LNCAP (cell line): ENCODE measurements at regions not wholly inside any gene's neighbourhood (a gene's known extent, or its start where the extent isn't known, plus 50 kb on each side); places are given as distances from the start of the nearest gene placed in this dataset.

Experiments
- TF ChIP-seq, protein P1 (sequence below): fragments of 450-650 bp; IDR thresholded peaks from 2 replicates; pipeline ENCODE4 v1.5.1; 2017; ENCODE audit warnings: mild to moderate bottlenecking

DNA sequence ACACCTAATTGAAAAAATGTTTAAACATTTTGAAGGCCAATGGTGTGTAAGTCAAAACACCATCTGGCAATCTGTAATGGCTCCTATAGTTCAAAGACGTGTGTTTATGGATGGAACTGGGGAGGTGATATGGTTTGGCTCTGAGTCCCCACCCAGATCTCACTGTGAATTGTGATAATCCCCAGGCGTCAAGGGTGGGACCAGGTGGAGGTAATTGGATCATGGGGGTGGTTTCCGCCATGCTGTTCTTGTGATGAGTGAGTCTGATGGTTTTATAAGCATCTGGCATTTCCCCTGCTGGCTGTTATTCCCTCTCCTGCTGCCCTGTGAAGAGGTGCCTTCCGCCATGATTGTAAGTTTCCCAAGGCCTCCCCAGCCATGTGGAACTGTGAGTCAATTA lies 52.2 kb downstream of the ADRA2C start:
- TF ChIP-seq, protein P1, sequence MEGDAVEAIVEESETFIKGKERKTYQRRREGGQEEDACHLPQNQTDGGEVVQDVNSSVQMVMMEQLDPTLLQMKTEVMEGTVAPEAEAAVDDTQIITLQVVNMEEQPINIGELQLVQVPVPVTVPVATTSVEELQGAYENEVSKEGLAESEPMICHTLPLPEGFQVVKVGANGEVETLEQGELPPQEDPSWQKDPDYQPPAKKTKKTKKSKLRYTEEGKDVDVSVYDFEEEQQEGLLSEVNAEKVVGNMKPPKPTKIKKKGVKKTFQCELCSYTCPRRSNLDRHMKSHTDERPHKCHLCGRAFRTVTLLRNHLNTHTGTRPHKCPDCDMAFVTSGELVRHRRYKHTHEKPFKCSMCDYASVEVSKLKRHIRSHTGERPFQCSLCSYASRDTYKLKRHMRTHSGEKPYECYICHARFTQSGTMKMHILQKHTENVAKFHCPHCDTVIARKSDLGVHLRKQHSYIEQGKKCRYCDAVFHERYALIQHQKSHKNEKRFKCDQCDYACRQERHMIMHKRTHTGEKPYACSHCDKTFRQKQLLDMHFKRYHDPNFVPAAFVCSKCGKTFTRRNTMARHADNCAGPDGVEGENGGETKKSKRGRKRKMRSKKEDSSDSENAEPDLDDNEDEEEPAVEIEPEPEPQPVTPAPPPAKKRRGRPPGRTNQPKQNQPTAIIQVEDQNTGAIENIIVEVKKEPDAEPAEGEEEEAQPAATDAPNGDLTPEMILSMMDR, result no peak

DNA sequence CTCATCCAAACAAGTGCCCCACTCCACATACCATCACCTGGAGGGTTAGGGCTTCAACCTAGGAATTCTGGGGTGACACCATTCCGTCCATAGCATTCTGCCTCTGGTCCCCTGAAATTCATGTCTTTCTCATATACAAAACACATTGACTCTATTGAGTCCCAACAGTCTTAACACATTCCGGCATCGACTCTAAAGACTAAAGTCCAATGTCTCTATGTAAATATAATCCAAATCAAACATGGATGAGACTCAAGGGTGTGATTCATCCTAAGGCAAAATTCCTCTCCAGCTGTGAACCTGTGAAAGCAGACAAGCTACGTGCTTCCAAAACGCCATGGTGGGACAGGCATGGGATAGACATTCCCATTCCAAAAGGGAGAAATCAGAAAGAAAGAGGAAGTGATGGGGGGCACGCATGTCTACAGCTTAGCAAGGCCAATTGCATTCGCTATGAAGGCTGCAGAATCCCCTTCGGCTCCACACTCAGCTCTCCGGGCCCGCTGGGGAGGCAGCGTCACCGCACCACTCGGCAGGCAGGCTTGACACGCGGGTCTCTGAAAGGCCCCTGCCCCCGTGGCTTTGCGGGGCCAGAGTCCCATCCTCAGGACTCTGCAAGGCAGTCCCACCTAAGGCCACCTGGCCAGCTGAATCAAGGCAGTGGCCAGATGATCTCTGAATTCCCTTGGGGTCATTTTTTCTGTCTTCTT lies 53.2 kb downstream of the ADRA2C start:
- TF ChIP-seq, protein P1, result no peak

DNA sequence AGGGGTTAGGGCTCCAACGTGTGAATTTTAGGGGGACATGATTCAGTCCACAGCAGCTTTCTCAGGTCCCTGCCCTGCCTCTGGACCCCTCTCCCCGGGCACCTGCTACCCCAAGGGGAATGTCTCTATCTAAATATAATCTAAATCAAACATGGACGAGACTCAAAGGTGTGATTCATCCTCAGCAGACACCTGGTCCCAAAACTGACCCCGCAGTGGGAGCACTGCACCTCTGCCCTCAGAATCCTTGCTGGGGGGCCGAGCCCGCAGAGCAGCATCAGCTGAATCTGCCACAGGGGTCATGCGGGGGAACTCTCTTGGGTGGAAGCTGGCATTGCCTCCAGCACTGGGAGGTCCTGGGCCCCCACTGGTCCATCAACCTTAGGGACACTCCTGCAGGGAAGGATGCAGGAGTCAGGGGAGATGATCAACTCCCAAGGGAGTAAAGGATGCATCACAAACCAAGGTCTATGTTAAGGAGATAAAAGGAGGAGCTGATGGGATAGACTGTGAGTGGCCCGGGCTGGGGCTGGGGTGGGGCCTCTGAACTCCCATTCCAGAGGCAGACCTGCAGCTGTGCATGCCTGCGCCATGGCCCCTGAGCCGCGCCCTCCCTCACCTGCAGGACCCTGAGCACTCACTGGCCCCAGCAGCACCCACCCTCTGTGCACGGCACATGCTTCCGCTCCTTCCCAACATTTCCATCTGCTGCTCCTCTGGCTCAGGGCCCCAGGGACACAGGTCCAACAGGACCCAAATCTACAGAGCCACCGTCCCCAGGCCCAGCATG lies 54.0 kb downstream of the ADRA2C start:
- TF ChIP-seq, protein P1, result no peak

DNA sequence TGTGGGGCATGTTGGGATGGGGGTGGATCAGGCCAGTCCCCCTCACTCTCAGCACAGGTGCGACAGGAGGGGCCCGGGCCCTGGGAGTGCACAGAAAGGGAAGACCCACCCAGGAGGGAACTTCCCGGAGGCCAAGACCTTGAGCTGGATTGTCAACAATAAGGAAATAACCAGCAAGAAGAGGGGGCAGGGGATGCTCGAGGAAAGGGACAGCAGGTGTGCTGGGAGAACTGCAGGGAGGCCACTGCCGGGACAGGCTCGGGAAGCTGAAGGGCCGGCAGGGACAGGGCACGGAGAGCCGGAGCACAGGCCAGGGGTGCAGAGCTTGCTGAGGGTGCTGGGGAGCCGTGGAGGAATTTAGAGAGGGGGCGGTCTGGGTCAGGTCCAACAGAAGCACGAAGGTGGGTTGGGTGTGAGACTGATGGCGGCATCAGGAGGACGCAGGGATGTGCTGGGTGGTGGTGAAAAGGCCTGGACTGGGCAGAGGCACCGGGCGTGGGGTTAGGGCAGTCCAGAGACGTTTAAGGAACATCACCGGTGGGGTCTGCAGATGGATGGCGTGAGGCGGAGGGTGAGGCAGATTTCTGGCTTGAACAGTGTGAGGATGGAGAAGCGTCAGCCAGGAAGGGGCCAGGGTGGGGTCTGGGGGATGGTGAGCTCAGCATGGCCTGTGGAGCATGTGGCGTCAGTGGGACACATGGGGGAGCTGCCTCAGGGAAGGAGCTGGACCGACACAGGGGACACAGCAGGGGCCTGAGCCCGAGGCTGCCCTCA lies 54.8 kb downstream of the ADRA2C start:
- TF ChIP-seq, protein P1, result no peak

DNA sequence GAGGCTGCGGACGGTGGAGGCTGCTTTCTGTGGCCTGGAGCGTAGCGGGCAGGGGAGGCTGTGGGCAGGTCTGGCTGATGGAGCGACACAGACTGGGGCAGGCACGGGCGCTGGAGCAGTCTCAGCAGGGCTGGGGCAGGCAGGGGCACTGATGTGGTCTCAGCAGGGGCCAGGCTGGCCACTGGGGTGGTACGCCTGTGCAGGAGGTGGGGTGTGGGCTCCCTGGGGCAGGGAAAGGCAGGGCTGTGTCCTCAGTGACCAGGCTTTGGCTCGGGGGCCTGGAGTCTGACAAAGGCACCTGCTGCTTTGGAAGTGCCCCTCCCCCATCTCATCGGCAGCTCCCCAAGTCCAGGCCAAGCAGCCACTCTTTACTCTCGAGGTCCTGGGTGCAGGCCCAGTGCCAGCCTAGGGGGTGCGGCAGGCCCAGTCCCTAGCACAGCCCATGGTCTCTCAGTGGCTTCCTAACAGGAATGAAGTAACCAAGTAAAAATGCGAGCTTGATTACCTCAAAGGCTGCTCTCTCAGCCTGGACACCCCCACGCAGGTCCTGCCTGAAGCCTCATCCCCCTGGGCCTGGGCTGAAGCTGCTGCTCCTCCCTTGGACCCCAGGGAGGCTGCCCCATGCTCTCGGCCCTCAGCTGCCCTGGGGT lies 55.5 kb downstream of the ADRA2C start:
- TF ChIP-seq, protein P1, result no peak

DNA sequence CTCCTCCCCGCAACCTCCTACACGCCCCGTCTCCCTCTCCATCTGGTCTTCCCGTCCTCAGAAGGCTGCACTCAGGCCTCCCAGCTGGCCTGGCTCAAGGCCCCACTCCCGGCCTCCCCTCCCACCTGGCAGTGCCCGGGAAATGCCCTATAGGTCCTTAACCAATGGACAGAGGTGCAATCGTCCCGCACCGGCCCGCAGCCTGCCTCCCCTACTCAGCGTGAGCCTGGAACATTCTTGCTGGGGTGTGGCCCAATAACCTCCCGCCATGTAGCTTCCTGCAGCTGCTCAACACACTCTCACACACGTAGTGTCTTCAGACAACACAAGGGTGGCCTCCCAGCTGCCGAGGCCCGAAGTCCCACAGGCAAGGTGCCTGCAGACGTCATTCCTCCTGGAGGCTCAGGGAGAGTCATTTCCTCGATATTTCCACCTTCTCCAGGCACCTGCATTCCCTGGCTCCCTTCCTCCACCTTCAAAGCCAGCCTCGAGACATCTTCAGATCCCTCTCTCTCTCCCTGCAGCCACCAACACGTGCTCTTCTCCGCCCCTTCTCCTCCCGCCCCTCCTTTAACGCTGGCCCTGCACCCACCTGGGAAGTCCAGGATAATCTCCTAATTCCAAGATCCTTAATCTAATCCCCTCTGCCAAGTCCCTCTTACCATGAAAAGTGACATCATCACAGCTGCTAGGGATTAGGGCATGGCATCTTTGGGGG lies 56.2 kb downstream of the ADRA2C start:
- TF ChIP-seq, protein P1, result no peak
